Stimulated activated CD8-positive, alpha-beta memory T cell treated with anti-CD3 and anti-CD28 coated beads, Interleukin-12 subunit alpha, Interleukin-12 subunit beta, amount 100 ng/mL, for 1 hour (primary cell): ENCODE measurements at regions not wholly inside any gene's neighbourhood (a gene's known extent, or its start where the extent isn't known, plus 50 kb on each side); places are given as distances from the start of the nearest gene placed in this dataset.

Source experiments
- DNase-seq: peaks from one replicate; pipeline ENCODE4 v3.0.0-alpha.2; 2020; ENCODE audit warnings: low read depth

GRCh38 chr7:21146642-21147423 lies 281.1 kb upstream of the SP4 start:
- no peak for DNase-seq

DNA sequence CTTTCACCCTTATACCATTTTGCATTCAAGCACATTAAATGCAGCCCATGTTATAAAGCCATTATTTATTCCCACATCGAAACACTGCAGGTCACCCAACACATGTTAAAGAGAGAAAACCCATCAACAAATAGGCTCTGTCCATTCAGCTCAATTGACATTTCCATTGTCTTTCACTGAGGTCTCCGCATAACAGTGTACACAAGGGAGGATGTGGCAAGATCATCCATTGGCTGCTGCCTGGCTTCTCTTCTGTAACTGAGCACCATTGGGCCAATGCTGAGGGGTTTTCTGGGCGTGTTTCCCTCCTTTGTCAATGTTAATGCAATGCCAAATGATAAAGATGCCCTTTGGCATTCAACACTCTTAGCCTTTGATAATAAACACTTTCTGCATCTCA lies 278.1 kb upstream of the SP4 start:
- no peak for DNase-seq

DNA sequence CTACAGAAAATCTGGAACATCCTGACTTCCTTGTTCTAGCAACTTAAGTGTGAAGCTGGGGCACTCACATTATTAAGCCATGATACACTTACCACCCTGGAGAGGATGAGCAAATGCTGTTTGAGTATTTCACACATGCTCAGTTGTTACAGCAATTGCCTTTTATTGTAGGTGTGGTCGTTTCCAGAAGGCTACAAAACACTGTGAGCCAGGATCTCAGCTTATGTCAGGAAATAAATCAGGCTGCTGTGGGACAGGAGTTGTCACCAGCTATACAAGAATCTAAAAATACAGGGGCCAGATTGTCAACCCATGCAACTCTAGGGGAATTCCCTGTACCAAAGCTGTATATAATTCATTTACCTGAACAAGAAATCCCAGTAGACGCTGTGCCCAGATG lies 273.3 kb upstream of the SP4 start:
- no peak for DNase-seq

DNA sequence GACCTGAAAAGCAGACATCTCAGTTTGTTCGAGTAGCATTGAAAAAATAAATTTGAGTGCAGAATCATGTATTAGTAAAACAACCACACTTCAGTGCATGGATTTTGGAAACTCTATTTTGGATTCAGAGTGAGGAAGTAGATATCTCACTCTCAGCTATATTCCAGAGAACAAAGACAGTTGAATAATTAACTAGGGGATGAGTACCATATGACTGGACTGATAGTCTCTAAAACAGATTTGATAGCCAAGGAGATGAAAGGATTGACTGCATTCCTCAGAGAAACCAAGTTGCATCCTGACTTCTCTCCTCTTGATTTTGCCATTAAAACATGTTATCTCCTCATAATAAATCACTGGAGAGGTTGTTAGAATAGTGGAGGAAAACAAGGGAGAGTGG lies 268.4 kb upstream of the SP4 start:
- no peak for DNase-seq

DNA sequence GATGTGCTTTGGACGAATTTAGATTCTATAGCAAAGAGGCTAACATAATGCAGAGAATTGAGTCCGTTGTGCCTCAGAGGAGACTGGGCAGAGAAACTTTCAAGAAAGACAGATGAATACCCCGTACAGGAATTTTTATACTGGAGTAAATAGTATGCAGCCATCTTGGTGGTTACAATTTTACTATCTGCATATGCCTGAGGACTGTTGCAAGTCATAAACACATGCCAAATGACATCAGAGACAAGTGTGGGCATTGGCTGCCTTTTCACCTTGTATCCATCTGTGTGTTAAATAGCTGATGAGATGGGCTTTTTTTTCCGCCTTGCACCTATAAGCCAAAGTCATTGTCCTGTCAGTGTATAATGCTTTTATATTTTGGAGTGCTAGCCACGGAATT lies 267.5 kb upstream of the SP4 start:
- no peak for DNase-seq

DNA sequence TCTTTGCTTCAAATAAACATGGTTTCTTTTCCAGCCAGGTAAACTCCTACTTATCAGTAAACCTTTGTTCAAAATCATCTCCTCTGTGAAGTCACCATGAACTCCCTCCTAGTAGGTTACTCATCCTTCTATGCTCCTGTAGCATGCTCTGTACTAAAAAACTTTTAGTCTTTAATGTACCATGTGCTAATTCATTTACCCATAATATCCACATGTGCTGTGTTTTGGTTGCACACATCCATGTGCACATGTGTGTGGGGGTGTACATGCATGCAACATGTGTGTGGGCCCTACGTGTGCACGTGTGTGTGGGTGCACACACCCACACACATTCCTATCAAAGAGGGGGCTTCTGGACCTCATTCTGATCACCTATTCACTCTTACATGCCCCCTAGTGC lies 259.9 kb upstream of the SP4 start:
- no peak for DNase-seq

GRCh38 chr7:21169667-21170580 lies 258.0 kb upstream of the SP4 start:
- DNase-seq, result no peak

DNA sequence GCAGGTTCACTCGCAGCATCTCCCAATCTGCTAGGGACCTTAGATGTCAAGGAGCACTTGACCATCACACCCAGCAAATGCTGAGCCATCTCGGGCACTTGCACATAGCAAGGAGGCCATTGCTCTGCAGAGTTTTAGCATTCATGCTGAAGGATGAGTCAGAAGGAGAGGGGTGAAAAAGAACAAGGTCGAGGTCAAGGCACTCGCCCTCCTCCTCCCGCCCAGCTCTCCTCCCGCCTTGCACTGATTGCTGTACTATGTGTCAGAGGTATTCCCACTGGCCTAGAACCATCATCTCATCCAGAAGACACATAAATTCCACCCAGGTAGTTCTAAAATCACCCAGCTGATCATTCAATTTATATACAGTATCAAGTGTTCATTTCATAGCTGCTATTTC lies 255.1 kb upstream of the SP4 start:
- no peak for DNase-seq

GRCh38 chr7:21173436-21173835 lies 254.4 kb upstream of the SP4 start:
- no peak for DNase-seq

DNA sequence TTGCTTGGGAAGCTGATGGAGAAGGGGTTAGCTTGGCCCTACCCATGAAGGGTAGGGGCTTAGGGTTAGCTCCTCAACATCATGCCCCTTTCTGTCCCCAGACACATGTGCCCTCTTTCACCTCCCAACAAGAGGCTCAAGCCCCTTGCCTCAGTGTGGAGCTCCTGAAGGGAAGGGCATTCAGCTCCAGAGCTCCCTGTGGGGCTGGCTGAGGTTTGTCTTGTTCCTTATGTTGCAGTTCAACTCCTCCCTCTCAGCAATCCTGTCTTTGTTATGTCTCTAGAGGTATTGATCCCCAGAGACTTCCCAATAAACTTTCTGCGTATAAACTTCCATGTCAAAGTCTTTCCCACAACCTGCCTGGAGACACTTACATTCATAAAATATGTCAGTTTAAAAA lies 252.2 kb upstream of the SP4 start:
- no peak for DNase-seq

GRCh38 chr7:21184942-21185652 lies 242.8 kb upstream of the SP4 start:
- DNase-seq, result no peak

GRCh38 chr7:21185653-21186265 lies 242.1 kb upstream of the SP4 start:
- DNase-seq, result no peak

DNA sequence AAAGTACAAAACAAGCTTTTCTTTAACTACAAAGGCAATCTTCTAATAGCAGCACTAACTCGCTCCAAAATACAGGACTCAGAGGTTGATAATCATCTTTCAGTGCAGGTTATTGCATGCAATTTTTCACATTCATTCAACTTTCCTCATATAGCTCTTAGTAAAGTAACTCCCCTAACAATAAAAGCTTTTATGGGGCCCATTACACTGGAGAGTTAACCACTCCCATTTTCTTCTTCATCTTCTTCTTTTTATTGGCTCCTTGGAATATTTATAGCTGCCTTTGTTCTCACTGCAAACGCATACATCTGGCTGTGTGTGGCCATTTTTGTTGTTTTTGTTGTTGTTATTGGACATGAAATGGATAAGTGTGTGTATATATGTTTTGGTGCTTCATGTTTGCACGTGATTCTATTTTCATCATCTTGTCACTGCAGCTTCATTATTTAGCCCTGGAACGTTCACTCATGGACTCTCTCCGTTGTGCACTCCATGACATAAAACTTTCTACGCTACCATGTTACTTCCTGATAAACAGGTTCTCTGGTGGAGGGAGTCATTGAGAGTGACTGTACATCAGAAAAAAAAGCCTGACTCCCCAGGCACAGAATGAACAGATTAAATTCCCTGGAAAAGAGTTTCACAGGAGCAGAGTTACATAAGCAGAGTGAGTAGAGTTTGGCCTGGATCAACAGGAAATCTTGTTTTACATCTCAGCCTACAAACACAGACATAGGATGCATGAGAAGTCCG lies 236.4 kb upstream of the SP4 start:
- no peak for DNase-seq

DNA sequence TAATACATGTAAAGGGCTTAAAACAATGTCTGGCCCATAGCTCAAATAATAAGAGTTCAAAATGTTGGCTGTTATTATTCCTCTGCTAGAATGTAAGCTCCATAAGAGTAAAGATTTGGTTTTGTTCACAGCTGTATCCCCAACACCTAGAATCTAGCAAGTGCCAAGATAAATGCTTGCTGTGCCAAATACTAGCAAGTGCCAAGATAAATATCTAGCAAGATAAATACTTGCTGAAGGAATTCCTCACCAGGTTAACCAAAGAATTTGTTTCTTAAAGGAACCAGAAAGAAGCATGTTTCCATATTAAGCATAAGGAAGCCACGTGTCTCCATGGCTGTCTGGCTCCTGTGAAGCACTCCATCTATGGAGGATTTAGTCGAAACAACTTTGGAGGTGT lies 235.2 kb upstream of the SP4 start:
- DNase-seq, result no peak

GRCh38 chr7:21193895-21194294 lies 234.0 kb upstream of the SP4 start:
- DNase-seq, result no peak

DNA sequence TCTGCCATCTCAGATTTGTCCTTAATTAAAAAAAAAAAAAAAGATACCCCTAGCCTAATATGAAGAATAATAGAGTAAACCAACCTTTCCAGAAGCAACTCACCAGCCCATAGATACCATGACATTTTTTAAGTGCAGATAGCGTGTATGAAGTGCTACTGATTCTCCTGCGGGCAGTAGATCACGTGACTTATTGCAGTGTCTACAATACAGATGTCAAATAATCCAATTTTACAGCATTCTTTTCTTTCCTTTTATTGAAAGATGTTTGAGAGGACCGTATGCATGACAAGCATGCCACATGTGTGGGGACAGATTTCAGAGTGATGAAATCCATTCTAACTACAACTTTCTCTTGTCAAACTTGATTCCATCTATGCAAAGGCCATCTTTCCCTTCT lies 232.9 kb upstream of the SP4 start:
- DNase-seq, result no peak

- no peak for DNase-seq
Observed at GRCh38 chr7:21198921-21199320, 229.0 kb upstream of the SP4 start.

DNA sequence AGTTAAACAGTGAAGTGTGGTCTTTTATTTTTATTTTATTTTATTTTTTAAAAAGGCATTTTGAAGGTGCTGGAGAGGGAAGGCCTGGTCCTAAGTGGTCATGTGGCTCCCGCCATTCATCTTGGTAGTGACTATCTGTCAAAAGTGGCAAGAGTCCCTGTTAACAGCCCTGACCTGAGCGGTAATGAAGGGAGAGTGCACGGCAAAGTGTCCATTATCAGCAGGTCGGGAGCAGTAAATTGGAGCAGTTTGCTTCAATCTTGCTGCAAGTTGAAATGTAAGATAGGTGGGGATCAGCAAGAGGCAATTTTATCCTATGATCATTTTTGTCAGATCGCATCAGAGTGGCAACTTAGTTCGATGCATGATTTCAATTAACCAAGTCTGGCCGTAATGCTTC lies 227.4 kb upstream of the SP4 start:
- no peak for DNase-seq

DNA sequence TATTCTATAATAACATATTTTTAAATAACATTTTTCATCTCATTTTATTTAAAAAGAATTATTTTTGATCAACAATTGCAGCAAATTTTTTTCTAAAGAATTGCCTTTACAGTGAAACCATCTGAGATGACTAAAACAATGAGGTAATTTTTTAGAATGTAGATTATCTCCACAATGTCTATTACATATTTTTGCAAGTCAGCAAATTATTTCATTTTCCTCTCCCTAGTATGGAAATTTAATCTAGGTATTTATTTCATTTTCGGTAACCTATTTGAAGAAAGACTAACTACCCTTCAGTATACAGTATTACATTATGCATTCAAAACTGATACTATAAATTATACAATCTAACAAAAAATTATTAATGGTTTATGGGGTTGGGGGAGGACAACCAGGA lies 213.2 kb upstream of the SP4 start:
- no peak for DNase-seq

GRCh38 chr7:21215307-21215706 lies 212.6 kb upstream of the SP4 start:
- DNase-seq, result no peak

- DNase-seq, result no peak
Observed at GRCh38 chr7:21217365-21217764, 210.5 kb upstream of the SP4 start.

DNA sequence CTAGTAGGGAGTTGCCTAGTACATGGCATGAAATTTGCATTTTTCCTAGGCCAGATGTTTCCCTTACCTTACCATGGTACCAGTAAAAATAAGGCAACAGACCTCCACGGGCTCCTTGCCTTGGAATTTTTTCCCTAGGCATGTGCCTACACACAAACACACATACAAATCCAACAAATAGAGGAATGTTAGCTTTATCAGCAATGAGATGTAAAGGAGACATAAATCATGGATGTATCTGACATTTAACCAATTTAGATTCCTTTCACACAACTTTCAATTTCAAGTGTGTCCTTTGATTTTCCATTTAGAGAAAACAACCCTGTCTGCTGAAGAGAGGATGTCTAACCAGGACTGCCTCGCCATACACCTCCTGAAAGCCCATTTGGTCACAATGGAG lies 209.7 kb upstream of the SP4 start:
- DNase-seq, result no peak
